H1 (cell line): ENCODE measurements at regions not wholly inside any gene's neighbourhood (a gene's known extent, or its start where the extent isn't known, plus 50 kb on each side); places are given as distances from the start of the nearest gene placed in this dataset.

Experiments
- CTCF ChIA-PET: fragments of 300-600 bp; sonication (Branson Sonifier 250); formaldehyde crosslinking; loops from one replicate; lab custom pipeline; 2021; ENCODE audit not compliant: partially characterized antibody; lab: Charles Lee
- POLR2A ChIA-PET: fragments of 300-600 bp; sonication (Branson Sonifier 250); formaldehyde crosslinking; loops from one replicate; lab custom pipeline; 2021; ENCODE audit warnings: inconsistent platforms; ENCODE audit not compliant: partially characterized antibody; lab: Charles Lee
- DNase-seq, 2 experiments: peaks; one replicate each; pipeline versions ENCODE4 v3.0.0 to v3.0.0-alpha.2; 2010 to 2022; ENCODE audit warnings: low spot score in 2 of 2, low read depth in 1 of 2, mixed read lengths in 1 of 2
- FAIRE-seq: peaks from 2 replicates; lab custom pipeline; 2011; peaks lifted over from hg19 to GRCh38; lab: Jason Lieb, UNC
- H2AFZ ChIP-seq: 2 replicates; pipeline ENCODE4 v1.8.1; 2012; ENCODE audit warnings: low read length, inconsistent platforms
- H2AK5ac ChIP-seq: 2 replicates; pipeline ENCODE4 v1.6.1; 2013; ENCODE audit warnings: low read depth, low read length
- H2BK120ac ChIP-seq: replicated peaks from 2 replicates; pipeline ENCODE3; 2013; ENCODE audit warnings: low read depth, low read length, inconsistent platforms
- H2BK12ac ChIP-seq: 2 replicates; pipeline ENCODE4 v1.6.1; 2013; ENCODE audit warnings: low read depth, low read length
- H2BK15ac ChIP-seq: 2 replicates; pipeline ENCODE4 v1.6.1; 2013; ENCODE audit warnings: low read length
- H2BK20ac ChIP-seq: 2 replicates; pipeline ENCODE4 v1.6.1; 2013; ENCODE audit warnings: low read length
- H2BK5ac ChIP-seq: 2 replicates; pipeline ENCODE4 v1.6.1; 2013; ENCODE audit warnings: low read depth, low read length
- H3K14ac ChIP-seq: 2 replicates; pipeline ENCODE4 v1.6.1; 2013; ENCODE audit warnings: inconsistent platforms; ENCODE audit not compliant: insufficient read length
- H3K18ac ChIP-seq: 2 replicates; pipeline ENCODE4 v1.6.1; 2013; ENCODE audit warnings: low read length; ENCODE audit errors: extremely low read depth
- H3K23ac ChIP-seq: 2 replicates; pipeline ENCODE4 v1.6.1; 2013; ENCODE audit warnings: inconsistent platforms; ENCODE audit not compliant: insufficient read length
- H3K23me2 ChIP-seq: 2 replicates; pipeline ENCODE4 v1.6.1; 2013; ENCODE audit warnings: low read depth, low read length
- H3K27ac ChIP-seq: 2 replicates; pipeline ENCODE4 v1.6.1; 2011; ENCODE audit warnings: low read depth, low read length, inconsistent platforms
- H3K27me3 ChIP-seq, 4 experiments: replicated peaks in 1 of 4; 1 replicate in 1 of 4; 2 replicates in 3 of 4; pipeline versions ENCODE4 v1.6.1 to v1.8.1; 2011 to 2013; ENCODE audit warnings: low read length in 3 of 4, mild to moderate bottlenecking in 3 of 4, inconsistent platforms in 2 of 4, mixed read lengths in 2 of 4, moderate library complexity in 1 of 4; ENCODE audit not compliant: control insufficient read depth in 3 of 4, insufficient read depth in 3 of 4; ENCODE audit errors: extremely low read depth in 1 of 4
- H3K36me3 ChIP-seq, 4 experiments: 2 replicates each; pipeline versions ENCODE4 v1.6.1 to v1.8.1; 2011 to 2013; ENCODE audit warnings: mild to moderate bottlenecking in 4 of 4, low read length in 3 of 4, moderate library complexity in 2 of 4, control low read depth in 1 of 4, inconsistent platforms in 1 of 4; ENCODE audit not compliant: insufficient read depth in 4 of 4, control insufficient read depth in 2 of 4
- H3K4ac ChIP-seq: replicated peaks from 2 replicates; pipeline ENCODE3; 2013; ENCODE audit warnings: low read length, low read depth, mixed read lengths, inconsistent platforms; ENCODE audit not compliant: insufficient read length
- H3K4me1 ChIP-seq, 4 experiments: replicated peaks in 1 of 4; 1 replicate in 1 of 4; 2 replicates in 3 of 4; pipeline versions ENCODE4 v1.6.1 to v1.8.1; 2011 to 2013; ENCODE audit warnings: low read length in 3 of 4, inconsistent platforms in 2 of 4, mixed read lengths in 1 of 4; ENCODE audit not compliant: insufficient read depth in 4 of 4, control insufficient read depth in 3 of 4
- H3K4me2 ChIP-seq, 2 experiments: 2 replicates each; pipeline versions ENCODE4 v1.6.1 to v1.8.1; 2011 to 2013; ENCODE audit warnings: low read depth in 2 of 2, low read length in 2 of 2, control low read depth in 1 of 2, inconsistent platforms in 1 of 2, mild to moderate bottlenecking in 1 of 2; ENCODE audit not compliant: insufficient read depth in 1 of 2
- H3K4me3 ChIP-seq, 4 experiments: fragments of 200-600, 300-600 bp in 1 of 4; sonication (generic), shearing (Covaris generic), sonication (Bioruptor Twin) in 1 of 4; 2 replicates each; pipeline versions ENCODE4 v1.5.1 to v1.8.1; 2011 to 2016; ENCODE audit warnings: low read length in 4 of 4, low read depth in 3 of 4, control low read depth in 2 of 4, inconsistent platforms in 2 of 4, mild to moderate bottlenecking in 2 of 4, mixed read lengths in 1 of 4, moderate library complexity in 1 of 4; ENCODE audit not compliant: insufficient read depth in 2 of 4; ENCODE audit errors: extremely low read depth in 1 of 4
- H3K56ac ChIP-seq: replicated peaks from 2 replicates; pipeline ENCODE3; 2013; ENCODE audit warnings: low read depth, mild to moderate bottlenecking, mixed read lengths, low read length, inconsistent platforms; ENCODE audit not compliant: insufficient read length
- H3K79me1 ChIP-seq: 2 replicates; pipeline ENCODE4 v1.6.1; 2013; ENCODE audit warnings: low read depth, low read length, control low read depth
- H3K79me2 ChIP-seq, 2 experiments: 2 replicates each; pipeline versions ENCODE4 v1.6.1 to v1.8.1; 2012 to 2013; ENCODE audit warnings: low read length in 2 of 2, mild to moderate bottlenecking in 2 of 2, inconsistent platforms in 1 of 2; ENCODE audit not compliant: insufficient read depth in 2 of 2, control insufficient read depth in 1 of 2
- H3K9ac ChIP-seq, 4 experiments: replicated peaks in 1 of 4; 1 replicate in 1 of 4; 2 replicates in 3 of 4; pipeline versions ENCODE4 v1.6.1 to v1.8.1; 2011 to 2013; ENCODE audit warnings: low read depth in 3 of 4, low read length in 3 of 4, control low read depth in 2 of 4, mild to moderate bottlenecking in 2 of 4, moderate library complexity in 2 of 4, inconsistent platforms in 1 of 4; ENCODE audit errors: extremely low read depth in 1 of 4
- H3K9me3 ChIP-seq, 2 experiments: 2 replicates each; pipeline versions ENCODE4 v1.6.1 to v1.8.1; 2012 to 2013; ENCODE audit warnings: mild to moderate bottlenecking in 2 of 2, moderate library complexity in 2 of 2, control low read depth in 1 of 2, inconsistent platforms in 1 of 2, low read depth in 1 of 2, low read length in 1 of 2, mixed read lengths in 1 of 2; ENCODE audit not compliant: insufficient read depth in 2 of 2
- H4K20me1 ChIP-seq, 2 experiments: replicated peaks in 1 of 2; 2 replicates each; pipeline versions ENCODE3 to v1.8.1; 2011 to 2013; ENCODE audit warnings: inconsistent platforms in 2 of 2, low read length in 2 of 2, mild to moderate bottlenecking in 1 of 2; ENCODE audit not compliant: insufficient read depth in 2 of 2, control insufficient read depth in 1 of 2
- H4K5ac ChIP-seq: 2 replicates; pipeline ENCODE4 v1.6.1; 2013; ENCODE audit warnings: low read length, low read depth, mixed read lengths, inconsistent platforms; ENCODE audit not compliant: insufficient read length
- H4K8ac ChIP-seq: 2 replicates; pipeline ENCODE4 v1.8.0; 2013; ENCODE audit warnings: mild to moderate bottlenecking, moderate library complexity, low read length, inconsistent platforms; ENCODE audit not compliant: insufficient read depth; ENCODE audit errors: extremely low read depth
- H4K91ac ChIP-seq: replicated peaks from 2 replicates; pipeline ENCODE3; 2013; ENCODE audit warnings: low read length, mixed read lengths, inconsistent platforms; ENCODE audit not compliant: insufficient read length
- NRF1 ChIP-seq: IDR thresholded peaks from 2 replicates; pipeline ENCODE4 v1.6.1; 2011; ENCODE audit warnings: mild to moderate bottlenecking, low read depth, low read length, improper control_type of control experiment
- ZNF274 ChIP-seq: IDR thresholded peaks from 2 replicates; pipeline ENCODE4 v1.7.0; 2012; ENCODE audit warnings: low read length, borderline replicate concordance; ENCODE audit errors: extremely low read depth
- WGBS, 2 experiments: shearing (Covaris generic) in 1 of 2; methylation state at CpG; one replicate each; pipeline versions ENCODE4 v1.1.6 to v1.1.7; 2013 to 2015; ENCODE audit warnings: low lambda C conversion rate in 2 of 2, mixed read lengths in 2 of 2, inconsistent platforms in 1 of 2, low coverage in 1 of 2, missing lambda C conversion rate in 1 of 2; ENCODE audit not compliant: insufficient replicate concordance in 2 of 2, insufficient coverage in 1 of 2, insufficient read length in 1 of 2; ENCODE audit errors: extremely low coverage in 1 of 2, missing lambda C conversion rate in 1 of 2; 5-methylcytosine and 5-hydroxymethylcytosine counted together

GRCh38 chr3:16741103-16741758, 136.0 kb upstream of the DAZL start:
- Histone ChIP-seq H3K4ac (no peak overlapping the region), H3K4me2 (no peak overlapping the region), H3K79me2 (no peaks in the 10 kb centered on the region), H3K27me3 (no peaks in the 10 kb centered on the region), H3K27ac (no peak overlapping the region), H2BK12ac (no peak overlapping the region), H3K9ac (no peak overlapping the region), H2BK15ac (no peak overlapping the region), H2BK5ac (no peak overlapping the region), H3K4me1 (no peaks in the 10 kb centered on the region), H3K23ac (no peak overlapping the region), H3K18ac (no peak overlapping the region), H3K4me3 (no peak overlapping the region), H4K8ac (no peak overlapping the region), H2BK20ac (no peak overlapping the region), H4K20me1 (no peaks in the 10 kb centered on the region), H3K36me3 (no peaks in the 10 kb centered on the region; a peak in 1 of 8 replicates), H3K9me3 (peaks cover 6 to 13% of the 10 kb centered on the region in 2 experiments; a peak in 3 of 4 replicates), H4K91ac (no peak overlapping the region), H4K5ac (no peak overlapping the region), H3K56ac (no peak overlapping the region), H2AK5ac (no peak overlapping the region), H2AFZ (no peak overlapping the region), H3K23me2 (no peaks in the 10 kb centered on the region), H3K79me1 (no peaks in the 10 kb centered on the region), H2BK120ac (no peak overlapping the region), H3K14ac (no peak overlapping the region)
- DNase-seq (no peak), FAIRE-seq (no peak)
- TF ChIP-seq ZNF274 (peak; percentile 65; the same call in 1 of the 2 replicates), NRF1 (no peak)
- 91% methylated on average over 4 of the region's 4 CpGs; no CpG with 5 or more reads in 1 of the 2 experiments for WGBS, 2 experiments
- CTCF ChIA-PET: interaction anchor here (1.7 kb wide), 1 partner anchor 35 kb away, joined by 3 read pairs; no protein-coding TSS in a partner anchor
- POLR2A ChIA-PET: no interaction called here
